Smooth muscle cell (in vitro differentiated cells): ENCODE measurements at regions not wholly inside any gene's neighbourhood (a gene's known extent, or its start where the extent isn't known, plus 50 kb on each side); places are given as distances from the start of the nearest gene placed in this dataset.

ENCODE experiments used
- DNase-seq: peaks from one replicate; lab custom pipeline; 2025; ENCODE audit not compliant: unreplicated experiment; lab: John Stamatoyannopoulos, UW
- H2AFZ ChIP-seq: fragments of 200-600 bp; sonication (generic); 2 replicates; pipeline ENCODE4 v1.6.0; 2016; ENCODE audit warnings: antibody characterized with exemption, low read depth, mild to moderate bottlenecking
- H3F3A ChIP-seq: fragments of 200-600 bp; sonication (generic); 2 replicates; pipeline ENCODE4 v1.6.0; 2017; ENCODE audit warnings: antibody characterized with exemption, low read depth
- H3K27ac ChIP-seq: fragments of 200-600 bp; sonication (generic); 2 replicates; pipeline ENCODE4 v1.5.1; 2016; ENCODE audit warnings: low read depth, mild to moderate bottlenecking
- H3K27me3 ChIP-seq: fragments of 200-600 bp; sonication (generic); 2 replicates; pipeline ENCODE4 v1.6.1; 2016; ENCODE audit warnings: low read depth, mild to moderate bottlenecking
- H3K36me3 ChIP-seq: fragments of 200-600 bp; sonication (generic); 2 replicates; pipeline ENCODE4 v1.5.1; 2016; ENCODE audit warnings: low read depth
- H3K4me1 ChIP-seq: fragments of 200-600 bp; sonication (generic); 2 replicates; pipeline ENCODE4 v1.5.1; 2016; ENCODE audit warnings: low read depth
- H3K4me2 ChIP-seq: fragments of 200-600 bp; sonication (generic); 2 replicates; pipeline ENCODE4 v1.6.0; 2016; ENCODE audit warnings: mild to moderate bottlenecking
- H3K4me3 ChIP-seq: fragments of 200-600 bp; sonication (generic); 2 replicates; pipeline ENCODE4 v1.5.1; 2016; ENCODE audit warnings: mild to moderate bottlenecking
- H3K79me2 ChIP-seq: fragments of 200-600 bp; sonication (generic); 2 replicates; pipeline ENCODE4 v1.6.0; 2016; ENCODE audit warnings: low read depth, mild to moderate bottlenecking
- H3K9ac ChIP-seq: fragments of 200-600 bp; sonication (generic); 2 replicates; pipeline ENCODE4 v1.6.0; 2016; ENCODE audit warnings: low read depth
- H3K9me3 ChIP-seq: fragments of 200-600 bp; sonication (generic); replicated peaks from 2 replicates; pipeline ENCODE4 v1.5.1; 2016; ENCODE audit warnings: low read depth
- H4K20me1 ChIP-seq: fragments of 200-600 bp; sonication (generic); 2 replicates; pipeline ENCODE4 v1.6.0; 2016; ENCODE audit warnings: low read depth
- CTCF ChIP-seq: fragments of 200-600 bp; sonication (generic); IDR thresholded peaks from 2 replicates; pipeline ENCODE4 v1.5.1; 2017; ENCODE audit warnings: borderline replicate concordance, mild to moderate bottlenecking, antibody characterized with exemption; ENCODE audit not compliant: insufficient read depth, poor library complexity, severe bottlenecking
- WGBS: methylation state at CpG from one replicate; pipeline ENCODE4 v1.1.7; 2016; ENCODE audit warnings: low lambda C conversion rate; 5-methylcytosine and 5-hydroxymethylcytosine counted together

- no peak for DNase-seq
- 95% methylated on average over 6 of the region's 6 CpGs for WGBS
- Histone ChIP-seq H3F3A (no peaks in the 10 kb centered on the region), H3K27ac (no peak overlapping the region), H3K79me2 (no peaks in the 10 kb centered on the region), H3K4me3 (no peak overlapping the region), H2AFZ (no peak overlapping the region), H3K4me2 (no peak overlapping the region), H4K20me1 (no peaks in the 10 kb centered on the region), H3K36me3 (no peaks in the 10 kb centered on the region), H3K4me1 (no peaks in the 10 kb centered on the region), H3K27me3 (no peaks in the 10 kb centered on the region), H3K9me3 (no peaks in the 10 kb centered on the region), H3K9ac (no peak overlapping the region)
- TF ChIP-seq CTCF: no peak
Observed at GRCh38 chr18:8967573-8967972, 134.9 kb upstream of the NDUFV2 start.

- H3K4me3 ChIP-seq: no peak overlapping the region
- no peaks in the 10 kb centered on the region for H3K36me3 ChIP-seq
- no peaks in the 10 kb centered on the region for H3F3A ChIP-seq
- no peak for TF ChIP-seq CTCF
- no peak overlapping the region for H2AFZ ChIP-seq
- WGBS: 66% methylated on average over 4 of the region's 4 CpGs
- no peak overlapping the region for H3K4me2 ChIP-seq
- H4K20me1 ChIP-seq: no peaks in the 10 kb centered on the region
- H3K9me3 ChIP-seq: no peaks in the 10 kb centered on the region
- no peaks in the 10 kb centered on the region for H3K27me3 ChIP-seq
- no peak for DNase-seq
- H3K4me1 ChIP-seq: no peaks in the 10 kb centered on the region
- H3K79me2 ChIP-seq: no peaks in the 10 kb centered on the region
- H3K27ac ChIP-seq: no peak overlapping the region
- H3K9ac ChIP-seq: no peak overlapping the region
Observed at GRCh38 chr18:8969639-8970390, 132.7 kb upstream of the NDUFV2 start.

GRCh38 chr18:8970843-8971242 is 131.7 kb upstream of the NDUFV2 start:
- Histone ChIP-seq H3F3A (no peaks in the 10 kb centered on the region), H3K36me3 (no peaks in the 10 kb centered on the region), H4K20me1 (no peaks in the 10 kb centered on the region), H3K79me2 (no peaks in the 10 kb centered on the region), H3K4me1 (no peaks in the 10 kb centered on the region), H3K9ac (no peak overlapping the region), H3K9me3 (no peaks in the 10 kb centered on the region), H3K4me3 (no peak overlapping the region), H3K27ac (no peak overlapping the region), H3K27me3 (no peaks in the 10 kb centered on the region), H2AFZ (no peak overlapping the region), H3K4me2 (no peak overlapping the region)
- WGBS: 87% methylated on average over 6 of the region's 6 CpGs
- DNase-seq: no peak
- TF ChIP-seq CTCF: no peak

GRCh38 chr18:8972116-8972515 is 130.4 kb upstream of the NDUFV2 start:
- WGBS: 86% methylated on average over 7 of the region's 7 CpGs
- H4K20me1 ChIP-seq: no peaks in the 10 kb centered on the region
- no peaks in the 10 kb centered on the region for H3K9me3 ChIP-seq
- no peaks in the 10 kb centered on the region for H3K4me1 ChIP-seq
- H3K36me3 ChIP-seq: no peaks in the 10 kb centered on the region
- no peaks in the 10 kb centered on the region for H3K27me3 ChIP-seq
- no peak overlapping the region for H3K9ac ChIP-seq
- no peak overlapping the region for H3K4me3 ChIP-seq
- no peak overlapping the region for H2AFZ ChIP-seq
- no peak for TF ChIP-seq CTCF
- no peak overlapping the region for H3K4me2 ChIP-seq
- H3F3A ChIP-seq: no peaks in the 10 kb centered on the region
- no peak overlapping the region for H3K27ac ChIP-seq
- no peaks in the 10 kb centered on the region for H3K79me2 ChIP-seq
- no peak for DNase-seq
